ENCODE measurements at regions not wholly inside any gene's neighbourhood (a gene's known extent, or its start where the extent isn't known, plus 50 kb on each side); places are given as distances from the start of the nearest gene placed in this dataset.

- no peak for TF ChIP-seq MYC (IDR thresholded peaks at IDR 0.05; ENCODE audit: low read depth, low read length)
- TF ChIP-seq CTCF (IDR thresholded peaks at IDR 0.05; ENCODE audit: low read depth, low read length), result no peak
- no peak for TF ChIP-seq POLR2A (IDR thresholded peaks at IDR 0.05; ENCODE audit: extremely low read depth, insufficient read length)
- no peak for TF ChIP-seq MAX (IDR thresholded peaks at IDR 0.05; ENCODE audit: low read depth, low read length)
Measured at GRCh38 chr2:49286045-49286444, 131.7 kb upstream of the FSHR start.

GRCh38 chr2:49278561-49278960 lies 124.2 kb upstream of the FSHR start:
- no peak for TF ChIP-seq POLR2A (IDR thresholded peaks at IDR 0.05; ENCODE audit: extremely low read depth, insufficient read length)
- TF ChIP-seq MAX (IDR thresholded peaks at IDR 0.05; ENCODE audit: low read depth, low read length), result no peak
- TF ChIP-seq MYC (IDR thresholded peaks at IDR 0.05; ENCODE audit: low read depth, low read length), result no peak
- no peak for TF ChIP-seq CTCF (IDR thresholded peaks at IDR 0.05; ENCODE audit: low read depth, low read length)
- DNase-seq (ENCODE audit: low read depth), result no peak
- no peak overlapping the region for H3K4me3 ChIP-seq (ENCODE audit: low read depth, low read length)

More at GRCh38 chr2:49286045-49286444, 131.7 kb upstream of the FSHR start:
- no peak overlapping the region for H3K4me3 ChIP-seq (ENCODE audit: low read depth, low read length)
- no peak for DNase-seq (ENCODE audit: low read depth)

DNA sequence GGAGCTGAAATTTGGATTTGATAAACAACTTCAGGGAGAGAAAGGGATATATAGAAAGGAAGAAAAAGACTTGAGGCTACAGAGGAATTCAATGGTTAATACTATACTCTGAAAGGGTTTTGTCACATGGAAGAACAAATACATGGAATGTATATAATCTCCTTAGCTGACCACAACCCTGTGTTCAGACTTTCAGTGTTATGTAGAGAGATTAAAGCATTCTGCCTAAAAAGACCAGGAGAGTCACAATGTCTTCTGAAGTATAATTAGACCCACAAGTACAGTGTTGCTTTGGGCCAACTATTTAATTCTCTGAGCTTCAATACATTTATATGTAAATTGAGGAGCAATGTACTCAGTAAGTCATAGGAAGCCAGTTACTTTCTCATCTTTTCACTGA lies 123.8 kb upstream of the FSHR start:
- no peak for TF ChIP-seq CTCF (IDR thresholded peaks at IDR 0.05; ENCODE audit: low read depth, low read length)
- no peak for TF ChIP-seq MAX (IDR thresholded peaks at IDR 0.05; ENCODE audit: low read depth, low read length)
- TF ChIP-seq POLR2A (IDR thresholded peaks at IDR 0.05; ENCODE audit: extremely low read depth, insufficient read length), result no peak
- no peak for TF ChIP-seq MYC (IDR thresholded peaks at IDR 0.05; ENCODE audit: low read depth, low read length)
- H3K4me3 ChIP-seq (ENCODE audit: low read depth, low read length), result no peak overlapping the region
- no peak for DNase-seq (ENCODE audit: low read depth)

DNA sequence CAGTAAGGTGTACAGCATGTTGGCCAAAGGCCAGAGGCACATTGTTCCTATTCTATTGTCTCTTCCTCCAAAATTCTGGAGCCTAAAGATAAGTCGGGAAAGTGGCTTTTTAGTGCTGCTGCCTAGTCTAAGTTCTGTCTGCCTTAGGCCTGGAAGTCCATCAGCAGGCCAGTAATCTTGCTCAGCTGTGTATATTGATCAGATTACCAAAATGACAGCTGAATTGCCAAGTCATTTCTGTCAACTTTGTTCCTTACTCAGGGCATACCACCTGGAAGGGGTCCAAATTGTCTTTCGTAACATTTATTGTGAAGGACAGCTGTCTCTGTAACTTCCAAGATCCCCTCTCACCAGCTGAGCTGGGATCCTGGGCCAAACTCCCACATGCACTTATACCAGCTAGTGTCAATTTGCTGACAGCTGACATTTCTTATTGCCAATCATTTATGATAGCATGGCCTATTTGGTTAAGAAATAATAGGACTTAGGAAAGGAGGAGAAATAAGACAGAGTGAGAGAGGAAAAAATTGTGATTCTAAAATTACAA lies 116.8 kb upstream of the FSHR start:
- no peak for TF ChIP-seq POLR2A (IDR thresholded peaks at IDR 0.05; ENCODE audit: extremely low read depth, insufficient read length)
- no peak for TF ChIP-seq MYC (IDR thresholded peaks at IDR 0.05; ENCODE audit: low read depth, low read length)
- no peak for TF ChIP-seq CTCF (IDR thresholded peaks at IDR 0.05; ENCODE audit: low read depth, low read length)
- TF ChIP-seq MAX (IDR thresholded peaks at IDR 0.05; ENCODE audit: low read depth, low read length), result no peak
- DNase-seq (ENCODE audit: low read depth), result no peak
- no peak overlapping the region for H3K4me3 ChIP-seq (ENCODE audit: low read depth, low read length)

DNA sequence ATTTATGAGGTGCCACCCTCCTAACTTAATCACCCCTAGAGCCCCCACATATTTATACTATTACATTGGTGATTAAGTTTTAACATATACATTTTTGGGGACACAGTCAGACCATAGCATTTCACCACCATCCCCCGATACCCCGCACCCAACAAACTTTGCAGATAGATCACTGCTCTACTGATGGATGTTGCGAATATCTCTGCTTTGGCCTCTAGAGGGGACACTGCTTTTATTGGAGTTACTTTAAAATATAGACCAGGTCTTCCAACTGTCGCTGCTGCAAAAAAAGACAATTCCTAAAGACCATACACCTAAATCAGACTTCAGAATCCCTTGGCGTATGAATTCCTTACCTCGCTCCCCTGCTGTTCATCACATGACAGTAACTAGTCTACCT lies 115.8 kb upstream of the FSHR start:
- DNase-seq (ENCODE audit: low read depth), result no peak
- TF ChIP-seq POLR2A (IDR thresholded peaks at IDR 0.05; ENCODE audit: extremely low read depth, insufficient read length), result no peak
- no peak for TF ChIP-seq MYC (IDR thresholded peaks at IDR 0.05; ENCODE audit: low read depth, low read length)
- TF ChIP-seq CTCF (IDR thresholded peaks at IDR 0.05; ENCODE audit: low read depth, low read length), result no peak
- TF ChIP-seq MAX (IDR thresholded peaks at IDR 0.05; ENCODE audit: low read depth, low read length), result no peak
- no peak overlapping the region for H3K4me3 ChIP-seq (ENCODE audit: low read depth, low read length)
